ENCODE measurements at regions not wholly inside any gene's neighbourhood (a gene's known extent, or its start where the extent isn't known, plus 50 kb on each side); places are given as distances from the start of the nearest gene placed in this dataset.

DNA sequence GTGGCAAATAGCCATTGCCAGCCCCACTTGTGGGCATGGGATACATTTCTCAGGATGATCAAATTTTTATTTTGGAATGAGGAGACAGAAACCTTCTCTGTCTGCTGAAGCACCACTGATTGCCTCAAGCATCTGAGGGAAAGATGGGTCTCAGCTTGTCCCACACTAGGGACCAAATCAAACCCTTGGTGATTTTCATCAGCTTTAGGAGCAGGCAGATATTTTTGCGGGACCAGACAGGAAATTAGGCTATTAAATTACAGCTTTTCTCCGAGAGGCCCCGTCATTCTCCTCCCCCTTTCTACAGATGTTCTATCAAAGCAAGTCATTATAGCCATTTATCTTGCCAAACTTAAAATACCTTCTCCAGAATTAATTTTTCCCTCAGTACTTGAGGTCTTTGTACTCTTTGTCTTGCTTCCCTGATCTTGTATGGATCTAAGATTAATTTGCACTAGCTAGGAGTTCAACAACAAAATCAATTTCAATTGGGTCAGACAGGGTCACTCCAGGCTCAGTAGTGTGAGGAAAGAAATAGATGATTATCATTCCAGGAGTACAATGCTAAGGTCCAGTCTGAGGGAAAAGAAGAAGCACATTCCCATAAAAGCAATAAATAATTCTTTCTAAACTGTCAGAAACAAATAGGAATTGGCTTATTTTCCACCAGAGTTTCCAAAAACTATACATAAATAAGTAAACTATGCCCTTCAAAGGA, 818.1 kb upstream of the SOX11 start:
- no peak for DNase-seq
- Histone ChIP-seq H3K4me3 (no peak overlapping the region), H3K9me3 (no peaks in the 10 kb centered on the region), H3K27me3 (no peaks in the 10 kb centered on the region), H3K36me3 (ENCODE audit: low read depth, missing control alignments) (no peaks in the 10 kb centered on the region), H3K27ac (no peak overlapping the region), H3K4me1 (no peaks in the 10 kb centered on the region)
- 51 to 68% methylated on average over 3 of the region's 3 CpGs for WGBS, 2 donors
- intact Hi-C loops (cut with DNase I; ENCODE audit: low total_unique reads): no loop called here
- TF ChIP-seq, protein P1, sequence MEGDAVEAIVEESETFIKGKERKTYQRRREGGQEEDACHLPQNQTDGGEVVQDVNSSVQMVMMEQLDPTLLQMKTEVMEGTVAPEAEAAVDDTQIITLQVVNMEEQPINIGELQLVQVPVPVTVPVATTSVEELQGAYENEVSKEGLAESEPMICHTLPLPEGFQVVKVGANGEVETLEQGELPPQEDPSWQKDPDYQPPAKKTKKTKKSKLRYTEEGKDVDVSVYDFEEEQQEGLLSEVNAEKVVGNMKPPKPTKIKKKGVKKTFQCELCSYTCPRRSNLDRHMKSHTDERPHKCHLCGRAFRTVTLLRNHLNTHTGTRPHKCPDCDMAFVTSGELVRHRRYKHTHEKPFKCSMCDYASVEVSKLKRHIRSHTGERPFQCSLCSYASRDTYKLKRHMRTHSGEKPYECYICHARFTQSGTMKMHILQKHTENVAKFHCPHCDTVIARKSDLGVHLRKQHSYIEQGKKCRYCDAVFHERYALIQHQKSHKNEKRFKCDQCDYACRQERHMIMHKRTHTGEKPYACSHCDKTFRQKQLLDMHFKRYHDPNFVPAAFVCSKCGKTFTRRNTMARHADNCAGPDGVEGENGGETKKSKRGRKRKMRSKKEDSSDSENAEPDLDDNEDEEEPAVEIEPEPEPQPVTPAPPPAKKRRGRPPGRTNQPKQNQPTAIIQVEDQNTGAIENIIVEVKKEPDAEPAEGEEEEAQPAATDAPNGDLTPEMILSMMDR (IDR thresholded peaks at IDR 0.05): no peak
- TF ChIP-seq POLR2A (IDR thresholded peaks at IDR 0.05): no peak

DNA sequence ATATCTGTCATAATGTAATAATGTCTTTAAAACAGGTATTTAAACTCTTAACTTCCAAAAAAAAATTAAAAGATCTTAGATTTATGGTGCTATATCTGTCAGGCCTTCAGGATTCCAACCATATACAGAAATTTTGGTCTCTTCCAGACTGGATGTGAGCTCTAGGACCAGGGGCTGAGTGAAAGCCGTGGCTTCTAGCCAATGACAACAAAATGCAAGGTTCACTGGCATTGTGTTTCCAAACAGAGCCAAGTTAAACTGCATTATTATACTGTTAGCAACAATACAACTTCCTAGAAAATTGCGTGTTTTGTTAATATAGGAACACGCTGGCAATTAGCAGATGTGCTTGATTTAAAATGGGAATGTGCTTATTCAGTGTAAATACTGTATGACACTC, 809.8 kb upstream of the SOX11 start:
- TF ChIP-seq, protein P1 (IDR thresholded peaks at IDR 0.05): no peak
- TF ChIP-seq POLR2A (IDR thresholded peaks at IDR 0.05): no peak
- no peak for DNase-seq
- Histone ChIP-seq H3K4me3 (no peak overlapping the region), H3K9me3 (no peaks in the 10 kb centered on the region), H3K27ac (no peak overlapping the region), H3K27me3 (no peaks in the 10 kb centered on the region), H3K36me3 (ENCODE audit: low read depth, missing control alignments) (no peaks in the 10 kb centered on the region), H3K4me1 (no peaks in the 10 kb centered on the region)
- WGBS, 2 donors: 31 to 53% methylated on average over 3 of the region's 3 CpGs
- intact Hi-C loops (cut with DNase I; ENCODE audit: low total_unique reads): no loop called here

DNA sequence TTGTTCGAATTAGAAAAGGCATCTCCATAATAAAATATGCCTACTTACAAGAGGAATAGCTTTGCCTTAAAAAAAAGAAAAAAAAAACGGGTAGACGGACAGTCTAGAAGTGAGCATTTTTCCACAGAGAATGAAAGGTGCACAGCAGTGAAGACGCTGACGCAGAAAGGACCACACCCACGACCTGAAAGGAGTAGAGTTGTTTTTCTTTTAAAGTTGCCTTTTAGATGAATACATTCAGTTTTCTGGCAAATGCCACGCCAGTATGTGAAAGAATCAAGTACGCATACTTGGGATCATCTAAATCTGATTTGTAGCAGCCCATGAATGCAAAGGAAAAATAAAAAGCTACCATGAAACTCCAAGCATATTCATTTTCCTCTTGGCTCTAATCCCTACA, 809.2 kb upstream of the SOX11 start:
- Histone ChIP-seq H3K4me1 (no peaks in the 10 kb centered on the region), H3K27me3 (no peaks in the 10 kb centered on the region), H3K27ac (no peak overlapping the region), H3K9me3 (no peaks in the 10 kb centered on the region), H3K4me3 (no peak overlapping the region), H3K36me3 (ENCODE audit: low read depth, missing control alignments) (no peaks in the 10 kb centered on the region)
- intact Hi-C loops (cut with DNase I; ENCODE audit: low total_unique reads): no loop called here
- TF ChIP-seq, protein P1 (IDR thresholded peaks at IDR 0.05): no peak
- no peak for TF ChIP-seq POLR2A (IDR thresholded peaks at IDR 0.05)
- no peak for DNase-seq
- WGBS, 2 donors: 60 to 65% methylated on average over 8 of the region's 8 CpGs

DNA sequence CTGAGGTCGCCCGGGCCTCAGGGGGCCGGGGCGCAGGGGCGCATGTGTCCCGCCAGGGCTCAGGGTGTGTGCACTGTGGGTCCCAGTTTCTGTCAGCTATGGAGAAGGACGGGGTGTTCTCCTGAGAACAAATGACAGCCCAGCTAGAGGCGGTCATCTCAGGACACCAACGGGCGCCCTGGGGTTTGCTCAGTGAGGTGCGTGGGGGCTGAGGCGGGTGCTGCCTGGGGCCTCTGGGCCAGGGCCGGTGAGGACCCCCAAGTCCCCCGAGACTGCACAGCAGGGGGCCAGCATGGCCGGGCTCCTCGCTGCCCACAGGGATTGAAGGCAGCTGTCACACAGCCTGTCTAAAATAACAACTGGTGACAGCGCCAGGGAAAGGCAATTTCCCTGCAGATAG, 808.8 kb upstream of the SOX11 start:
- Histone ChIP-seq H3K27me3 (no peaks in the 10 kb centered on the region), H3K4me3 (peak overlapping the region in 1 of 2 donors; percentile 38), H3K36me3 (ENCODE audit: low read depth, missing control alignments) (no peaks in the 10 kb centered on the region), H3K9me3 (no peaks in the 10 kb centered on the region), H3K27ac (no peak overlapping the region), H3K4me1 (no peaks in the 10 kb centered on the region)
- WGBS, 2 donors: 73 to 90% methylated on average over 2 to 12 of the region's 17 CpGs
- intact Hi-C loops (cut with DNase I; ENCODE audit: low total_unique reads): no loop called here
- no peak for TF ChIP-seq POLR2A (IDR thresholded peaks at IDR 0.05)
- TF ChIP-seq, protein P1 (IDR thresholded peaks at IDR 0.05): no peak
- no peak for DNase-seq

DNA sequence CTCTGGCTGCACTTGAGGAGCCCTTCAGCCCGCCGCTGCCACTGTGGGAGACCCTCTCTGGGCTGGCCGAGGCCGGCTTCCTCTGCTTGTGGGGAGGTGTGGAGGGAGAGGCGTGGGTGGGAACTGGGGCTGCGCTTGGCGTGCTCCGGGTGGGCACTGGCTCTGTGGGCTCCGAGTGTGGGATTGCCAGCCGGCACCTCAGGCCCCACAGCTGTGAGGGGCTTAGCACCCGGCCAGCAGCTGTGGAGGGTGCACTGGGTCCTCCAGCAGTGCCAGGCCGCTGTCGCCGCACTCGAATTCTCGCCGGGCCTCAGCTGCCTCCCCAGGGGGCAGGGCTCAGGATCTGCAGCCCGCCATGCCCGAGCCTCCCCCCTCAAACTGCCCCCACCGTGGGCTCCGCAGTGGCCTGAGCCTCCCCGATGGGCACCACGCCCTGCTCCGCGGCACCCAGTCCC, 808.0 kb upstream of the SOX11 start:
- TF ChIP-seq, protein P1 (IDR thresholded peaks at IDR 0.05): no peak
- no peak for TF ChIP-seq POLR2A (IDR thresholded peaks at IDR 0.05)
- peak overlapping the region in 1 of 2 donors; percentile 38 for H3K4me3 ChIP-seq
- H3K36me3 ChIP-seq (ENCODE audit: low read depth, missing control alignments): no peaks in the 10 kb centered on the region
- WGBS, 2 donors: 90 to 92% methylated on average over 6 to 24 of the region's 25 CpGs
- intact Hi-C loops (cut with DNase I; ENCODE audit: low total_unique reads): no loop called here
- H3K9me3 ChIP-seq: no peaks in the 10 kb centered on the region
- no peak for DNase-seq
- H3K27me3 ChIP-seq: no peaks in the 10 kb centered on the region
- H3K27ac ChIP-seq: no peak overlapping the region
- no peaks in the 10 kb centered on the region for H3K4me1 ChIP-seq
